OCI-LY1 (cell line): ENCODE measurements at regions not wholly inside any gene's neighbourhood (a gene's known extent, or its start where the extent isn't known, plus 50 kb on each side); places are given as distances from the start of the nearest gene placed in this dataset.

ENCODE experiments used
- H2AFZ ChIP-seq: fragments of 200-600 bp; sonication (generic), shearing (Covaris generic); 2 replicates; pipeline ENCODE4 v1.6.0; 2014; ENCODE audit warnings: antibody characterized with exemption, mild to moderate bottlenecking, low read length
- H3F3A ChIP-seq: fragments of 200-600 bp; sonication (generic), shearing (Covaris generic); 2 replicates; pipeline ENCODE4 v1.6.0; 2014; ENCODE audit warnings: mild to moderate bottlenecking, antibody characterized with exemption, low read length, moderate library complexity; ENCODE audit not compliant: insufficient read depth
- H3K27ac ChIP-seq: fragments of 200-600 bp; sonication (generic); 2 replicates; pipeline ENCODE4 v1.5.1; 2014; ENCODE audit warnings: low read length, mixed run types, mild to moderate bottlenecking, low read depth; ENCODE audit not compliant: poor library complexity, severe bottlenecking
- H3K27me3 ChIP-seq: fragments of 200-600 bp; sonication (generic); 2 replicates; pipeline ENCODE4 v1.6.0; 2014; ENCODE audit warnings: antibody characterized with exemption, mild to moderate bottlenecking, low read length, moderate library complexity; ENCODE audit not compliant: insufficient read depth
- H3K36me3 ChIP-seq: fragments of 200-600 bp; sonication (generic); 2 replicates; pipeline ENCODE4 v1.6.1; 2014; ENCODE audit warnings: mild to moderate bottlenecking, antibody characterized with exemption, low read length, moderate library complexity, mixed read lengths; ENCODE audit not compliant: insufficient read depth
- H3K4me1 ChIP-seq: fragments of 200-600 bp; sonication (generic); 2 replicates; pipeline ENCODE4 v1.5.1; 2014; ENCODE audit warnings: mild to moderate bottlenecking, low read length, moderate library complexity; ENCODE audit not compliant: insufficient read depth, severe bottlenecking
- H3K4me2 ChIP-seq: fragments of 200-600 bp; sonication (generic), shearing (Covaris generic); 2 replicates; pipeline ENCODE4 v1.6.1; 2014; ENCODE audit warnings: low read length
- H3K4me3 ChIP-seq: fragments of 200-600 bp; sonication (generic); 2 replicates; pipeline ENCODE4 v1.5.1; 2014; ENCODE audit warnings: low read length, low read depth, mild to moderate bottlenecking, mixed read lengths; ENCODE audit not compliant: poor library complexity, severe bottlenecking
- H3K79me2 ChIP-seq: fragments of 200-600 bp; shearing (Covaris generic); 2 replicates; pipeline ENCODE4 v1.6.1; 2016; ENCODE audit warnings: mixed run types, low read length, mixed read lengths; ENCODE audit not compliant: insufficient read depth
- H3K9ac ChIP-seq: fragments of 200-600 bp; sonication (generic), shearing (Covaris generic); 2 replicates; pipeline ENCODE4 v1.6.1; 2014; ENCODE audit warnings: mild to moderate bottlenecking, low read length, mixed read lengths
- H3K9me2 ChIP-seq: fragments of 200-600 bp; sonication (generic), shearing (Covaris generic); 2 replicates; pipeline ENCODE4 v1.6.1; 2014; ENCODE audit warnings: low read depth, mild to moderate bottlenecking, low read length, mixed read lengths
- H3K9me3 ChIP-seq: fragments of 200-600 bp; shearing (Covaris generic); 2 replicates; pipeline ENCODE4 v1.6.1; 2014; ENCODE audit warnings: low read length, mixed read lengths
- H4K20me1 ChIP-seq: fragments of 200-600 bp; sonication (generic), shearing (Covaris generic); 2 replicates; pipeline ENCODE4 v1.6.0; 2016; ENCODE audit warnings: mild to moderate bottlenecking, low read length; ENCODE audit not compliant: insufficient read depth
- CTCF ChIP-seq: fragments of 200-600 bp; sonication (generic), shearing (Covaris generic); IDR thresholded peaks from 2 replicates; pipeline ENCODE4 v1.5.1; 2017; ENCODE audit warnings: mild to moderate bottlenecking, antibody characterized with exemption, low read length, moderate library complexity, mixed read lengths
- EZH2 ChIP-seq: fragments of 200-600 bp; sonication (generic), shearing (Covaris generic); IDR thresholded peaks from 2 replicates; pipeline ENCODE4 v1.8.0; 2017; ENCODE audit warnings: borderline replicate concordance, mixed run types, mild to moderate bottlenecking, antibody characterized with exemption, low read length, moderate library complexity, mixed read lengths

DNA sequence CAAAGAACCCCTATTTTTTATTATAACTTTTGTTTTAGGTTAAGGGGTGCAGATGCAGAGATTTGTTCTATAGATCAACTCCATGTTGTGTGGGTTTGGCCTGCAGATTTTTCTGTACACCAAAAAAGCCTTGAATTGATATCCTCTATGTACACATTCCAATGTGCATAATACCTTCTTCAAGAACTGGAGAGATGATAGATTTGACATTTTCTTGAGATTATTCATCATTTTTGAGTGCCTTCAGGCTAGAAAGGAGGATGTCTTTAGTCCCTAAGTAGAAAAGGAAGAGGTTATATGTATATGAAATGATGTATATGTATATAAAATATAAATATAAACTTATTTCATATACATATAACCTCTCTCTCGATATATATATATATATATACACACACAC, 1190.0 kb upstream of the ALCAM start:
- H3K4me2 ChIP-seq = no peak overlapping the region
- H3K9ac ChIP-seq = no peak overlapping the region
- no peaks in the 10 kb centered on the region for H3K27me3 ChIP-seq
- H3K4me3 ChIP-seq = no peak overlapping the region
- H4K20me1 ChIP-seq = no peaks in the 10 kb centered on the region
- no peaks in the 10 kb centered on the region for H3K79me2 ChIP-seq
- H2AFZ ChIP-seq = no peak overlapping the region
- TF ChIP-seq CTCF (no peak), EZH2 (no peak)
- H3K36me3 ChIP-seq = no peaks in the 10 kb centered on the region
- H3K9me3 ChIP-seq = no peaks in the 10 kb centered on the region
- H3F3A ChIP-seq = no peaks in the 10 kb centered on the region
- no peaks in the 10 kb centered on the region for H3K9me2 ChIP-seq
- no peak overlapping the region for H3K27ac ChIP-seq
- H3K4me1 ChIP-seq = no peaks in the 10 kb centered on the region

- Histone ChIP-seq H3K9me2 (no peaks in the 10 kb centered on the region), H3F3A (no peaks in the 10 kb centered on the region), H3K9ac (no peak overlapping the region), H4K20me1 (no peaks in the 10 kb centered on the region), H3K4me1 (no peaks in the 10 kb centered on the region), H3K36me3 (no peaks in the 10 kb centered on the region), H3K4me3 (no peak overlapping the region), H3K27ac (no peak overlapping the region), H2AFZ (no peak overlapping the region), H3K9me3 (no peaks in the 10 kb centered on the region), H3K27me3 (no peaks in the 10 kb centered on the region), H3K4me2 (no peak overlapping the region), H3K79me2 (no peaks in the 10 kb centered on the region)
- no peak for TF ChIP-seq EZH2
- TF ChIP-seq CTCF = no peak
Observed at GRCh38 chr3:104178680-104179079, 1188.0 kb upstream of the ALCAM start.

DNA sequence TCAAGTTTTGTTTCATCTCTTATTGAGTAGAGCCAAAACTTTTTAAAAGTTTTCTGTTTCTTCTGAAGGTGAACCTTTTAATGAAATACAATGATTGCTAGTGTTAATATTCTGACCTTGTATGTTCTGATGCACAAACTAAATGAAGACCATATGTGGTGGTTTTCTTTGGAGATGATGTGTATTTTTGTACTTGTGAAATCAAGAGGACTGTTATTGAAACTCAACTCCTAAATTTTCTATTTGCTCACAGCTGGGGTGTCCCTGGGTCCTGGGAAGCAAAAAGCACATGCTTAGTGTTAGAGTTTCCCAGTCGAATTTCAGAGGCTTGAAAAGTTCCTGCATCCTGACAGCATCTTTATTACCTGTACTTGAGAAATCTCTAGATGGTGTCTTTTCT, 1185.8 kb upstream of the ALCAM start:
- no peaks in the 10 kb centered on the region for H3K9me3 ChIP-seq
- H4K20me1 ChIP-seq = no peaks in the 10 kb centered on the region
- no peak overlapping the region for H3K9ac ChIP-seq
- no peaks in the 10 kb centered on the region for H3K4me1 ChIP-seq
- H3F3A ChIP-seq = no peaks in the 10 kb centered on the region
- H3K4me2 ChIP-seq = no peak overlapping the region
- TF ChIP-seq CTCF = no peak
- TF ChIP-seq EZH2 = no peak
- H3K27me3 ChIP-seq = no peaks in the 10 kb centered on the region
- no peaks in the 10 kb centered on the region for H3K36me3 ChIP-seq
- H3K79me2 ChIP-seq = no peaks in the 10 kb centered on the region
- H3K9me2 ChIP-seq = no peaks in the 10 kb centered on the region
- H3K27ac ChIP-seq = no peak overlapping the region
- H3K4me3 ChIP-seq = no peak overlapping the region
- H2AFZ ChIP-seq = no peak overlapping the region
